Immature natural killer cell (primary cell): ENCODE measurements at regions not wholly inside any gene's neighbourhood (a gene's known extent, or its start where the extent isn't known, plus 50 kb on each side); places are given as distances from the start of the nearest gene placed in this dataset.
"Not testable (repeated sequence)": the region's sequence is repeated elsewhere in the genome, so short reads cannot be mapped to it uniquely, and the experiment has no call there.

ENCODE experiments used
- DNase-seq, 3 donors: peaks; one replicate each; pipeline ENCODE4 v3.0.0; 2022; ENCODE audit warnings: mixed read lengths in 1 of 3
- H3K27ac Mint-ChIP-seq, 6 donors: one replicate each; pipeline ENCODE4 v1.8.0; 2020; ENCODE audit warnings: mixed read lengths in 6 of 6, mild to moderate bottlenecking in 5 of 6, inconsistent platforms in 4 of 6, moderate library complexity in 3 of 6
- H3K27me3 Mint-ChIP-seq, 3 donors: one replicate each; pipeline ENCODE4 v1.8.0; 2020 to 2021; ENCODE audit warnings: low read depth in 3 of 3, mild to moderate bottlenecking in 3 of 3, mixed read lengths in 3 of 3, moderate library complexity in 3 of 3, inconsistent platforms in 1 of 3
- H3K36me3 Mint-ChIP-seq, 3 donors: one replicate each; pipeline ENCODE4 v1.8.0; 2020; ENCODE audit warnings: mixed read lengths in 3 of 3, inconsistent platforms in 2 of 3, mild to moderate bottlenecking in 2 of 3
- H3K4me1 Mint-ChIP-seq, 2 donors: one replicate each; pipeline ENCODE4 v1.8.0; 2020; ENCODE audit warnings: inconsistent platforms in 2 of 2, mild to moderate bottlenecking in 2 of 2, mixed read lengths in 2 of 2, moderate library complexity in 1 of 2
- H3K4me3 Mint-ChIP-seq, 5 donors: one replicate each; pipeline ENCODE4 v1.8.0; 2020; ENCODE audit warnings: mild to moderate bottlenecking in 5 of 5, mixed read lengths in 5 of 5, inconsistent platforms in 3 of 5, moderate library complexity in 3 of 5
- H3K9me3 Mint-ChIP-seq, 6 donors: one replicate each; pipeline ENCODE4 v1.8.0; 2020; ENCODE audit warnings: mild to moderate bottlenecking in 6 of 6, mixed read lengths in 6 of 6, inconsistent platforms in 4 of 6, moderate library complexity in 3 of 6

DNA sequence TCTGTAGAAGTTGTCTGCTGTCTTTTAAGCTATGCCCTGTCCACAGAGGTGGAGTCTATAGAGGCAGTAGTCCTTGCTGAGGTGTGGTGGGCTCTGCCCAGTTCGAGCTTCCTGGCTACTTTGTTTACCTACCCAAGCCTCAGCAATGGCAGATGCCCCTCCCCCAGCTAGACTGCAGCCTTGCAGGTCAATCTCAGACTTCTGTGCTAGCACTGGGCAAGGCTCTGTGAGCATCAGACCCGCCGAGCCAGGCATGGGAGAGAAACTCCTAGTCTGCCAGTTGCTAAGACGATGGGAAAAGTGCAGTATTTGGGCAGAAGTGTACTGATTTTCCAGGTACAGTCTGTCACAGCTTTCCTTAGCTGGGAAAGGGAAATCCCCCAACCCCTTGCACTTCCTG, 694.1 kb upstream of the CDH6 start:
- Mint-ChIP-seq H3K36me3 (peaks cover 0 to 4% (median 0%) of the 10 kb centered on the region in 3 donors), H3K4me1 (no peaks in the 10 kb centered on the region), H3K9me3 (peaks cover 26 to 54% (median 37%) of the 10 kb centered on the region in 6 donors), H3K27me3 (peaks cover 0 to 2% (median 0%) of the 10 kb centered on the region in 3 donors), H3K4me3 (no peak overlapping the region), H3K27ac (no peak overlapping the region)
- no peak for DNase-seq

DNA sequence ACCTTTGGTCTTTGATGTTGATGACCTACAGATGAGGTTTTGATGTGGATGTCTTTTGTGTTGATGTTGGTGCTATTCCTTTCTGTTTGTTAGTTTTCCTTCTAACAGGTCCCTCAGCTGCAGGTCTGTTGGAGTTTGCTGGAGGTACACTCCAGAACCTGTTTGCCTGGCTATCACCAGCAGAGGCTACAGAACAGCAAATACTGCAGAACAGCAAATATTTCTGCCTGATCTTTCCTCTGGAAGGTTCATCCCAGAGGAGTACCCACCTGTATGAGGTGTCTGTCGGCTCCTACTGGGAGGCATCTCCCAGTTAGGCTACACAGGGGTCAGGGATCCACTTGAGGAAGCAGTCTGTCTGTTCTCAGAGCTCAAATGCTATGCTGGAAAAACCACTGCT, 694.5 kb upstream of the CDH6 start:
- DNase-seq = no peak
- H3K36me3 Mint-ChIP-seq = peaks cover 0 to 4% (median 0%) of the 10 kb centered on the region in 3 donors
- no peak overlapping the region for H3K27ac Mint-ChIP-seq
- H3K27me3 Mint-ChIP-seq = peaks cover 0 to 2% (median 0%) of the 10 kb centered on the region in 3 donors
- H3K4me3 Mint-ChIP-seq = no peak overlapping the region
- no peaks in the 10 kb centered on the region for H3K4me1 Mint-ChIP-seq
- H3K9me3 Mint-ChIP-seq = peaks cover 26 to 54% (median 37%) of the 10 kb centered on the region in 6 donors

DNA sequence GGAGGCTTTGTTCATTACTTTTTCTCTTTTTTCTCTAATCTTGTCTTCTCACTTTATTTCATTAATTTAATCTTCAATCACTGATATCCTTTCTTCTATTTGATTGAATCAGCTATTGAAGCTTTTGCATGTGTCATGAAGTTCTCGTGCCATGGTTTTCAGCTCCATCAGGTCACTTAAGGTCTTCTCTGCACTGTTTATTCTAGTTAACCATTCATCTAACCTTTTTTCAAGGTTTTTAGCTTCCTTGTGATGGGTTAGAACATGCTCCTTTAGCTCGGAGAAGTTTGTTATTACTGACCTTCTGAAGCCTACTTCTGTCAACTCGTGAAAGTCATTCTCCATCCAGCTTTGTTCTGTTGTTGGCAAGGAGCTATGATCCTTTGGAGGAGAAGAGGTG, 695.0 kb upstream of the CDH6 start:
- peaks cover 26 to 50% (median 37%) of the 10 kb centered on the region in 6 donors for H3K9me3 Mint-ChIP-seq
- not testable (repeated sequence) for DNase-seq, H3K36me3 Mint-ChIP-seq, H3K4me1 Mint-ChIP-seq, H3K27ac Mint-ChIP-seq, H3K27me3 Mint-ChIP-seq, H3K4me3 Mint-ChIP-seq

DNA sequence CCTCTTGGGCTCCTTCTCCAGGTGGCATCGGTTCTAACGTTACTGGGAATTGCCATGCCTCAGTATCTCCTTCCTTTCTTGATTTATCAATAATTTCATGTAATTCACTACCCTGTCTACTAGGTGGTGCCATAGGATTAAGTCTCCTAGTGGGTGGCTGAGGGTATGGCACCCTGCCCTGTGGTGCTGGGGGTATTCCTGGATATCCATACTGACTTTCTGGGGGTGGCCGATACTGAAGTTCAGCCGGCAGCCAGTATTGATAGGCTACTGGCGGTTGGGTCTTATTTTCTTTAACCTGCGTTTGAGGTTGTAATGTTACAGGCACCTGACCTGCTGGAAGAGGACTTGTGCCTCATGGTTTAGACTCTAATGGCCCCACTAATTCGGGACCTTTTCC, 699.4 kb upstream of the CDH6 start:
- H3K36me3 Mint-ChIP-seq, H3K27ac Mint-ChIP-seq, H3K4me3 Mint-ChIP-seq, H3K27me3 Mint-ChIP-seq, H3K4me1 Mint-ChIP-seq, DNase-seq: not testable (repeated sequence)
- peaks cover 17 to 37% (median 25%) of the 10 kb centered on the region in 6 donors for H3K9me3 Mint-ChIP-seq

DNA sequence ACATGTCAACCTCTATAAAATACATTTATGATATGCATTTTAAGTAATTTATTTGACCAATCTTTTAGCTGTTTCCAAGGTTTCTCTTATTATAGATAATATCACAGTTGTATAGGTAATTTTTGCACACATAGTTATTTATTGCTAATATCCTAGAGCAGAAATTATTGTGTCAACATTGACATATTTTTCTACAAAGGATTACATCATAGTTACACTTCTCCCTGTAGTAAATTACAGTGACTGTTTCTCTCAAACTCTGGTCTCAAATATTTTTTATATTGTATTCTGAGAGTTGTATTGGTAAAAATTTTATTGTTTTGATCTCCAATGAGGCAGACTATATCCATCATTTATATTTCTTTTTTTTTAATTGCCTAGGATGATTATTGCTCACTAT, 714.4 kb upstream of the CDH6 start:
- DNase-seq = no peak
- no peak overlapping the region for H3K27ac Mint-ChIP-seq
- no peaks in the 10 kb centered on the region for H3K36me3 Mint-ChIP-seq
- peaks cover 18 to 62% (median 43%) of the 10 kb centered on the region in 6 donors for H3K9me3 Mint-ChIP-seq
- H3K4me1 Mint-ChIP-seq = no peaks in the 10 kb centered on the region
- H3K27me3 Mint-ChIP-seq = peaks cover 0 to 8% (median 0%) of the 10 kb centered on the region in 3 donors
- H3K4me3 Mint-ChIP-seq = no peak overlapping the region

DNA sequence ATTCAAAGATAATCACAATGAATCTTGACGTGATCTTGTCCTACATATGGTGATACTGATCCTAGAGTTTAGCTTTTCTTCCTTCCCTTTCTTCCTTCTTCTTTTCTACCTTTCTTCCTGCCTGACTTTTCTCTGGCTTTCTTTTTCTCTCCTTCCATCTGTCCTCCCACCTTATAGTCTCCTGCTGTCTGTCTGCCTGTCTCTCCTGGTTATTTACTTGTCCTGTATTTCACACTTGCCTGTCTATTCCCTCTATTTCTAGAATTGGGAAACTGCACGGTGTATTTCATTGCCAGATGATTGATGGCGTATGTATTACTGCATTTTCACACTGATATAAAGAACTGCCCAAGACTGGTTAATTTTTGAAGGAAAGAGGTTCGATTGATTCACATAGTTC, 718.1 kb upstream of the CDH6 start:
- H3K27ac Mint-ChIP-seq = no peak overlapping the region
- H3K4me1 Mint-ChIP-seq = no peaks in the 10 kb centered on the region
- DNase-seq = no peak
- peaks cover 11 to 50% (median 33%) of the 10 kb centered on the region in 6 donors for H3K9me3 Mint-ChIP-seq
- H3K4me3 Mint-ChIP-seq = no peak overlapping the region
- H3K36me3 Mint-ChIP-seq = no peaks in the 10 kb centered on the region
- H3K27me3 Mint-ChIP-seq = peaks cover 0 to 8% (median 0%) of the 10 kb centered on the region in 3 donors

DNA sequence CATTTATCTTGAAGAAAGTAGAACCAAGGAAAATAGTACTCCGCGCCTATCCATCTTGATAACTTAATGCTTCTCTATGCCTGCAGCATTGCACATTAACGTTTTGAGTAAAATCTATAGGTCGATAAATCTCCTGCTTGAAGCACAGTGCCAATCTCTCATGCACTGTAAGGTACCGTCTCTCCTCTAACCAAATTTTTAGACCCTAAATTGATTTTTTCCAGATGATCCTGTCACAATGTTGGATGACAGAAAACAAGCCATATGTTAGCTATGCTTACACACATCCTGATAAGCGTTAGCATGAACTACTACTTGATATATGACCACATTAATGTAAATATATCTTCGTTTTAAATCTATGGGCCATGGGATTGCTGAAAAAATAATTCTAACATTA, 723.8 kb upstream of the CDH6 start:
- Mint-ChIP-seq H3K4me3 (no peak overlapping the region), H3K27ac (no peak overlapping the region), H3K9me3 (peaks cover 9 to 44% (median 28%) of the 10 kb centered on the region in 6 donors), H3K27me3 (no peaks in the 10 kb centered on the region), H3K36me3 (peaks cover 0 to 4% (median 0%) of the 10 kb centered on the region in 3 donors), H3K4me1 (no peaks in the 10 kb centered on the region)
- no peak for DNase-seq

DNA sequence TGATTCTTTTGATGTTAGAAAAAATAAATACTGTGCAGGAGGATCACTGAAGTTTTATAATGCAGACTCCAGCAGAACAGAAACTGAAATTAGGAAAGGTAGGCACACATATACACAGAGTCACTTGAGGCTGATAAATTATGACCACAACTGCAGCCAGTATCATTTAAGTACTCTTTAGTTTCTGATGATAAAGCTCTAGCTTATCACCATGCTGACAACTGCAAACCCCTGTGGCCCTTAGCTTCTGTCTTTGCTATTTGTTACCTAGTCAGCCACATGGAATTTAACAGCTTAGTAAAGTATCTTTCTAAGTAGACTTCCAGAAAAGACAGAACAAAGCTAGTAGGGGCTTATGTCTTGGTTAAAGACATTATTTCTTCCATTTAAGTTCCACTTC, 734.8 kb upstream of the CDH6 start:
- Mint-ChIP-seq H3K4me1 (no peaks in the 10 kb centered on the region), H3K4me3 (no peak overlapping the region), H3K27ac (no peak overlapping the region), H3K9me3 (peaks cover 12 to 58% (median 35%) of the 10 kb centered on the region in 6 donors), H3K36me3 (no peaks in the 10 kb centered on the region), H3K27me3 (peaks cover 2 to 3% (median 2%) of the 10 kb centered on the region in 3 donors)
- DNase-seq = no peak

DNA sequence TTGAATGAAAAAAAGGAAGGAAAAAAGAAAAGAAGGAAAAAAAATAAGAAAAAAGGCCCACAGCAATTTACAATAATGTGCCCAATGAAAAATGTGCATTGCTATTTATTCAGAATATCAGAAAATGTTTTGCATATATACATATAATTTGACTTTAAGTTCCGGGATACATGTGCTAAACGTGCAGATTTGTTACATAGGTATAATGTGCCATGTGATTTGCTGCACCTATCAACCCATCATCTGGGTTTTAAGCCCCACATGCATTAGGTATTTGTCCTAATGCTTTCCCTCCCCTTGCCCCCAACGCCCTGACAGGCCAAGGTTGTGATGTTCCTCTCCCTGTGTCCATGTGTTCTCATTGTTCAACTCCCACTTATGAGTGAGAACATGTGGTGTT, 738.0 kb upstream of the CDH6 start:
- H3K27ac Mint-ChIP-seq, DNase-seq, H3K4me1 Mint-ChIP-seq, H3K27me3 Mint-ChIP-seq, H3K36me3 Mint-ChIP-seq, H3K4me3 Mint-ChIP-seq: not testable (repeated sequence)
- H3K9me3 Mint-ChIP-seq = peaks cover 9 to 64% (median 38%) of the 10 kb centered on the region in 6 donors

DNA sequence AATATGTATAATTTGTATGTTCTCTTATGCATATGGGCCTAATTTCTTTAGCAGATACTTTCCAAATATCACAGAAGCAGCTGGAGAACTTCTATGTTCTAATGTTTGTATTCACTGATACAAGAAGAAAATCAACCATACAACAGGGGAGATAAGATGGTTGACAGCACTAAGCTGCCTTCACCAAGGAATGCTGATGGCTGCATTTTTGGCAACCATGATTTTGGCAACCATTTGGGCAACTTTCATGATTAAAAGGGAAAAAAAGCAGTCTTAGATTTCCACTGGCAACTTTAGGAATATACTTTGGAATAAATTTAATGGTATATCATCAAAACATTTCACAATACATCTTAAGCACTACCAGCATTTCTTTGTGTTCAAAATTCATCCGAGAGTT, 740.3 kb upstream of the CDH6 start:
- no peak overlapping the region for H3K4me3 Mint-ChIP-seq
- peaks cover 4 to 63% (median 39%) of the 10 kb centered on the region in 6 donors for H3K9me3 Mint-ChIP-seq
- no peaks in the 10 kb centered on the region for H3K36me3 Mint-ChIP-seq
- no peak overlapping the region for H3K27ac Mint-ChIP-seq
- no peaks in the 10 kb centered on the region for H3K4me1 Mint-ChIP-seq
- H3K27me3 Mint-ChIP-seq = peaks cover 2% of the 10 kb centered on the region in 3 donors
- DNase-seq = no peak

DNA sequence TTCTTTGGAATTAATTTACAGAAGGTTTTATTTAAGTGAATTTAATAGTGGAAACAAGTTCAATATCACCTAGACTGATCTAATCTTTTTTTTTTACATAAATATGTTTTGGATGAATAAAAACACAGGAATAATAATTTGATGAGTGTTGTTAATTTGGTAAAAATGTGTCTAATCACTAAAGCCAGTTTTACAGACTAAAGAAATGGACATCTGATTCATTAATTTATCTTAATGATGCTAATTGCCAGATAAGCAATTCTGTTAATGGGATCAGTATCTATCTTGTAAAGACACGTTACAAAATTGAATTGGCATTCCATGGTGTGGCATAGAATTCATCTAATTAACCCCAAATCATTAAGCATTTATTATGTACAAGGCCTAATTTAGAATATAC, 743.3 kb upstream of the CDH6 start:
- peaks cover 3 to 54% (median 43%) of the 10 kb centered on the region in 6 donors for H3K9me3 Mint-ChIP-seq

DNA sequence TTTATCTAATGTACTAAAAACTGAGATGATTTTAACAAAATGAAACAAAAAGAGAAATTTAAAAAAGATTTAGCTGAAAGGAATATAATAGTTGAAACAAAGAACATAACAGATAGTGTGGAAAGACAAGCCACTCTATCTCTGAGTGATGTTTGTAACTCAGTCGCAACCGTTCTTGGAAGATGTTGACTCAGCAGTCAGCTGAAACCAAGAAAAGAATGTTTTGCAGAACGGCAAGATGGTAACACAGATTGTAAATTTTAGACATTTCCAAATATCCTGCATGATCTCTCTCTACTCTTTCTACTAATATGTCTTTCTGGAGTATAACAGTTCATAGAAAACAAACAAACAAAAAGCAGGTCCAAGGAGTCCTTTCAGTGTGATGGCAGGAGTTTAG, 746.1 kb upstream of the CDH6 start:
- Mint-ChIP-seq H3K36me3 (no peaks in the 10 kb centered on the region), H3K9me3 (peaks cover 4 to 58% (median 43%) of the 10 kb centered on the region in 6 donors), H3K4me1 (no peaks in the 10 kb centered on the region), H3K27ac (no peak overlapping the region), H3K4me3 (no peak overlapping the region), H3K27me3 (no peaks in the 10 kb centered on the region)
- DNase-seq = no peak

More for the DNA sequence above, 743.3 kb upstream of the CDH6 start:
- DNase-seq = no peak
- Mint-ChIP-seq H3K27ac (no peak overlapping the region), H3K4me1 (no peaks in the 10 kb centered on the region), H3K27me3 (no peaks in the 10 kb centered on the region), H3K4me3 (no peak overlapping the region), H3K36me3 (no peaks in the 10 kb centered on the region)

DNA sequence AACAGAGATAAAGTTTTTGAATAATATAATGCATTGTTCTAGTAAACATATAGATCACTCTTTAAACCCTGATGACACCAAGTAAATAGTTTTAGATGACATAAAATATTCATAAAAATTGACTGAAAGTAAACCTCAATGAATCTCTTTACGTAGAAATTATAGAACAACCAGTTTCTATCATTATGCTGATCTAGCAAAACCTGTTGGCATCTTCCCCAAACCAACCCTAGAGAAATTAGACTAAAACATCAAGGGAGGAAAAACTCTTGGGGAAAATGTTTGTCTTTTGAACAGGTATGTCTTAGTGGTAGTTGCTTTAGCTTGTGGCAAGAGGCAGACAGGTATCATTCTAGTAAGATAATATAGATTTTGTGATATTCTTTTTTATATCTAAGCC, 747.0 kb upstream of the CDH6 start:
- Mint-ChIP-seq H3K36me3 (no peaks in the 10 kb centered on the region), H3K27ac (no peak overlapping the region), H3K27me3 (no peaks in the 10 kb centered on the region), H3K4me3 (no peak overlapping the region), H3K9me3 (peaks cover 11 to 61% (median 45%) of the 10 kb centered on the region in 6 donors), H3K4me1 (no peaks in the 10 kb centered on the region)
- no peak for DNase-seq

DNA sequence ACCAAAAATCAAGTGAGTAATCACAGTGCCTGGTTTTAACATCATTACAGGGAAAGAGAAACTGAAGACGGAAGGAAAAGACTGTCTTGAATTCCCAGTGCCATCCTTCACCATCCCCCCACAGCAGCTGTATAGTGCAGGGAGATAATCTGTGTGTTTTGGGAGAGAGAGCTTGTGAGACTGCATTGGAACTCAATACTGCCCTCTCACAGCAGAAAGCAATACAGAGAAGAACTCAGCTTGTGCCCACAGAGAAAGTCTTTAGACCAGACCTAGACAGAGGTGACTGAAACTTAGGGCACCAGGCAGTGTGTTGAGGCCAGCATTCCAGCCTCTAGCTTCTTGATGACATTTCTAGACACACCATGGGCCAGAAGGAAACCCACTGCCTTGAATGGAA, 754.7 kb upstream of the CDH6 start:
- no peaks in the 10 kb centered on the region for H3K36me3 Mint-ChIP-seq
- peaks cover 0 to 1% (median 0%) of the 10 kb centered on the region in 3 donors for H3K27me3 Mint-ChIP-seq
- H3K9me3 Mint-ChIP-seq = peaks cover 13 to 67% (median 47%) of the 10 kb centered on the region in 6 donors
- H3K27ac Mint-ChIP-seq = no peak overlapping the region
- H3K4me3 Mint-ChIP-seq = no peak overlapping the region
- no peak for DNase-seq
- no peaks in the 10 kb centered on the region for H3K4me1 Mint-ChIP-seq

DNA sequence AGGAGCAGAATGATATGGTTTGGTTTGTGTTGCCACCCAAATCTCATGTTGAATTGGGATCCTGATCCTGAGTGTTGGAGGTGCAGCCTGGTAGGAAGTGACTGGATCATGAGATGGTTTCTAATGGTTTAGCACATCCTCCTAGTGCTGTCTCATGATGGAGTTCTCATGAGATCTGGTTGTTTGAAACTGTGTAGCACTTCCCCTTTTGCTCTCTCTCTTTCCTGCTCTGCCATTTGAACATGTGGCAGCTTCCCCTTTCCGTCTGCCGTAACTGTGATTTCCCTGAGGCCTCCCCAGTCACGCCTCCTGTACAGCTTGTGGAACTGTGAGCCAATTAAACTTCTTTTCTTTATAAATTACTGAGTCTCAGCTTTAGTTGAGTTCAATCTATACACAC, 756.8 kb upstream of the CDH6 start:
- DNase-seq = no peak
- Mint-ChIP-seq H3K27ac (no peak overlapping the region), H3K4me1 (no peaks in the 10 kb centered on the region), H3K4me3 (no peak overlapping the region), H3K36me3 (no peaks in the 10 kb centered on the region), H3K9me3 (peaks cover 5 to 69% (median 50%) of the 10 kb centered on the region in 6 donors), H3K27me3 (peaks cover 0 to 1% (median 0%) of the 10 kb centered on the region in 3 donors)
